ENCODE measurements at regions not wholly inside any gene's neighbourhood (a gene's known extent, or its start where the extent isn't known, plus 50 kb on each side); places are given as distances from the start of the nearest gene placed in this dataset.

DNA sequence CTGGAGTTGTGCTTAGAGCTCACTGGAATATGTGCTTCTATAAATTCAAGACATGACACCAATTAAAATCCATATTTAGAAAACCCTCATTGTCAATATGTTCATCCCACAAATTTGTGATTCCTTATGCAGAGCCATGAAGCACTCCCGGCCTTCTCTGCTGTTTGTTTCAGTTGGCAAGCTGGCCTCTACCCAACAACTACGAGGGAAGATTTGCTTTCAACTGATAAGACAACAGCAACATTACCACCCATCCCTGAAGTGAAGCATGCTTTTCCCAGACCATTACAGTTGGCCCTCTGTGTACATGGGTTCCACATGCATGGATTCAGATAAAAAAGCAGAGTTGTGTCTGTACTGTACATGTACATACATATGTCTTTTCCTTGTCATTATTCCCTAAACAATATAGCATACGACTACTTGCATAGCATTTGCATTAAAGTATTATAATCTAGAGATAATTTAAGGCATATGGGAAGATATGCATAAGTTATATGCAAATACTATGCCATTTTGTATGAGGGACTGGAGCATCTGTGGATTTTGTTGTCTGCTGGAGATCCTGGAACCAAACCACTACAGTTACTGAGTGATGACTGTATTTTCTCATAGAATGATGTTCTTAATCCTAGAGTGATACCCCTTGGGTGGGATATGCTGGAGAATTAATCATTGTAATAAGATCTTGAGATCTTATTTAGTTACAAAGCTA, 77.6 kb upstream of the MC2R start:
- H3K4me3 ChIP-seq: no peak overlapping the region
- H3K36me3 ChIP-seq (ENCODE audit: low read depth, missing control alignments): no peaks in the 10 kb centered on the region
- peak; percentile 37 for DNase-seq
- intact Hi-C loops (cut with DNase I; ENCODE audit: low total_unique reads): no loop called here
- H3K4me1 ChIP-seq: no peaks in the 10 kb centered on the region
- no peaks in the 10 kb centered on the region for H3K27me3 ChIP-seq
- WGBS, 2 donors: 64 to 73% methylated on average over 3 of the region's 3 CpGs
- no peak for TF ChIP-seq CTCF (IDR thresholded peaks at IDR 0.05)
- TF ChIP-seq POLR2A (IDR thresholded peaks at IDR 0.05): no peak
- H3K27ac ChIP-seq: no peak overlapping the region
- no peaks in the 10 kb centered on the region for H3K9me3 ChIP-seq

DNA sequence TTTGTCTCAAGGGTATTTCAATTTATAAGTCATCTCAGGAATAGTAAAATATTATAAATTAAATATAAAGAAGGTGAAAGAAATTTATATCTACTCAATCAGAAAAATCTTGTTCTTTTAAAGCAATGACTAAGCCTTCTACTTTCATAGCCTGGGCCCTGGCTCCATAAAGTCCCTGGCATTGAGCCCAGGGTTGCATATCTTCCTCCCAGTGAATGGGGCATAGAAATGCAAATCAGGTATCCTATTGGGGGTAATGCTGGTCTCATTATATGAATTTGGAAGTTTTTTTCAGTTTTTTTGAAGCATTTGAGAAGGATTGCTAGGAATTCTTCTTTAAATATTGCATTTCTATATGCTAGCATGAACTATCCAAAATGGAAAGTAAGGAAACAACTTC, 73.9 kb upstream of the MC2R start:
- no peaks in the 10 kb centered on the region for H3K36me3 ChIP-seq (ENCODE audit: low read depth, missing control alignments)
- H3K9me3 ChIP-seq: no peaks in the 10 kb centered on the region
- no peak for TF ChIP-seq CTCF (IDR thresholded peaks at IDR 0.05)
- no peak for TF ChIP-seq POLR2A (IDR thresholded peaks at IDR 0.05)
- H3K27ac ChIP-seq: no peak overlapping the region
- DNase-seq: no peak
- no peaks in the 10 kb centered on the region for H3K4me1 ChIP-seq
- no peak overlapping the region for H3K4me3 ChIP-seq
- H3K27me3 ChIP-seq: no peaks in the 10 kb centered on the region
- intact Hi-C loops (cut with DNase I; ENCODE audit: low total_unique reads): no loop called here

- no peak overlapping the region for H3K27ac ChIP-seq
- no peaks in the 10 kb centered on the region for H3K36me3 ChIP-seq (ENCODE audit: low read depth, missing control alignments)
- H3K4me1 ChIP-seq: no peaks in the 10 kb centered on the region
- no peak for DNase-seq
- H3K27me3 ChIP-seq: no peaks in the 10 kb centered on the region
- TF ChIP-seq CTCF (IDR thresholded peaks at IDR 0.05) (no peak), POLR2A (IDR thresholded peaks at IDR 0.05) (no peak)
- WGBS, 2 donors: 68 to 76% methylated on average over 6 of the region's 6 CpGs
- H3K9me3 ChIP-seq: no peaks in the 10 kb centered on the region
- H3K4me3 ChIP-seq: no peak overlapping the region
- intact Hi-C loops (cut with DNase I; ENCODE audit: low total_unique reads): no loop called here
Measured at GRCh38 chr18:13987956-13988355, 72.6 kb upstream of the MC2R start.

DNA sequence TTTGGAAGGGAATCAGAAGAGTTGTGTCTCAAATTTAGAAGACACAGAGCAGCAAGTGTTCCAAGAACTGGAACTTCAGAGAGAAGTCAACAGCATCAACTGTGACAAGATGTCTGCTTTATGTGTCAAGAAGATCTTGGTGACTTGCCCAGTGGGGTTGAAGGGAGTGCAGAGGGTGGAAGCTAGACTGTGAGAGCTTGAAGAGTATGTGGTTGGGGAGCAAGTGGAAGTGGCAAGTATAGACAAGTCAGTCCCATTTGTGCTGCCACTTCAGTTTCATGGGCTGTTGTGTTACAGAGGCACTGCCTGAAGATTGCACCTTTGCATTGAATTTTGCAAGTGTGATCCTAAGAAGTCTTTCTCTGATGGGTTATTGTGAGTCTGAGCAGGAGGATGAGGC, 68.7 kb upstream of the MC2R start:
- no peaks in the 10 kb centered on the region for H3K27me3 ChIP-seq
- H3K36me3 ChIP-seq (ENCODE audit: low read depth, missing control alignments): no peaks in the 10 kb centered on the region
- intact Hi-C loops (cut with DNase I; ENCODE audit: low total_unique reads): no loop called here
- TF ChIP-seq POLR2A (IDR thresholded peaks at IDR 0.05): no peak
- TF ChIP-seq CTCF (IDR thresholded peaks at IDR 0.05): no peak
- no peak for DNase-seq
- H3K9me3 ChIP-seq: no peaks in the 10 kb centered on the region
- no peak overlapping the region for H3K27ac ChIP-seq
- no peaks in the 10 kb centered on the region for H3K4me1 ChIP-seq
- H3K4me3 ChIP-seq: no peak overlapping the region

DNA sequence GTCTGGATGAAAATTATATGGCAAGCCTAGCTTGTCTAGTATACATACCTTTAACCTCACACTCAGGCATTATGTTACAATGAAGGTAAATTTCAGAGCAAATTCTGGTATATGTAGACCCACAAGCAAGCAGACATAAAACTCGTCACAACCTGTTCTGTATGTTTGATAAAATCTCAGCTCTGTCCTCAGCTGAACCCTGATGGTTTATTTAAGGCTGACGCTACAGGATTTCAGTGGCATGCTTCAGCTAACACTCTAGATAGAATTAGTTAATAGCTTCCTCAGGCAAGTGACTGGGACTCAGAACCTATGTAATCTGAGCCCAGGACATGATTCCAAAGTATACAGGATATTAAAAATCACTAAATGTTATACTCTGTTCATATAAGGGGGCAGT, 68.2 kb upstream of the MC2R start:
- no peak for DNase-seq
- 54 to 70% methylated on average over 2 of the region's 2 CpGs for WGBS, 2 donors
- Histone ChIP-seq H3K27me3 (no peaks in the 10 kb centered on the region), H3K36me3 (ENCODE audit: low read depth, missing control alignments) (no peaks in the 10 kb centered on the region), H3K4me3 (no peak overlapping the region), H3K4me1 (no peaks in the 10 kb centered on the region), H3K27ac (no peak overlapping the region), H3K9me3 (no peaks in the 10 kb centered on the region)
- TF ChIP-seq POLR2A (IDR thresholded peaks at IDR 0.05) (no peak), CTCF (IDR thresholded peaks at IDR 0.05) (no peak)
- intact Hi-C loops (cut with DNase I; ENCODE audit: low total_unique reads): no loop called here
